OCI-LY1 (cell line): ENCODE measurements at regions not wholly inside any gene's neighbourhood (a gene's known extent, or its start where the extent isn't known, plus 50 kb on each side); places are given as distances from the start of the nearest gene placed in this dataset.

Experiments
- CTCF ChIP-seq: fragments of 200-600 bp; sonication (generic), shearing (Covaris generic); IDR thresholded peaks from 2 replicates; pipeline ENCODE4 v1.5.1; 2017; ENCODE audit warnings: mild to moderate bottlenecking, antibody characterized with exemption, low read length, moderate library complexity, mixed read lengths
- EZH2 ChIP-seq: fragments of 200-600 bp; sonication (generic), shearing (Covaris generic); IDR thresholded peaks from 2 replicates; pipeline ENCODE4 v1.8.0; 2017; ENCODE audit warnings: borderline replicate concordance, mixed run types, mild to moderate bottlenecking, antibody characterized with exemption, low read length, moderate library complexity, mixed read lengths

- TF ChIP-seq EZH2 = no peak
- no peak for TF ChIP-seq CTCF
These were observed 468.3 kb downstream of the TBC1D22A start for GRCh38 chr22:47230741-47231140.
